Activated CD4-positive, alpha-beta memory T cell treated with anti-CD3 and anti-CD28 coated beads, Interleukin-2, amount 10 ng/mL, durations not matched to agents 7 days and 5 days (primary cell): ENCODE measurements at regions not wholly inside any gene's neighbourhood (a gene's known extent, or its start where the extent isn't known, plus 50 kb on each side); places are given as distances from the start of the nearest gene placed in this dataset.
"Not testable (repeated sequence)": the region's sequence is repeated elsewhere in the genome, so short reads cannot be mapped to it uniquely, and the experiment has no call there.

Experiments used
- CTCF ChIA-PET: fragments of 350-600 bp; sonication (Branson Sonifier 250); formaldehyde crosslinking; loops from one replicate; lab custom pipeline; 2021; ENCODE audit warnings: antibody characterized with exemption, inconsistent platforms; lab: Charles Lee
- POLR2A ChIA-PET: fragments of 350-600 bp; sonication (Branson Sonifier 250); formaldehyde crosslinking; loops from one replicate; lab custom pipeline; 2021; ENCODE audit warnings: antibody characterized with exemption; lab: Charles Lee
- DNase-seq: peaks from one replicate; pipeline ENCODE4 v3.0.0-alpha.2; 2020
- H3K27ac Mint-ChIP-seq: one replicate; pipeline ENCODE4 v1.8.0; 2021; ENCODE audit warnings: mild to moderate bottlenecking, mixed read lengths
- H3K27me3 Mint-ChIP-seq: one replicate; pipeline ENCODE4 v1.8.0; 2021; ENCODE audit warnings: mixed read lengths
- H3K36me3 Mint-ChIP-seq: one replicate; pipeline ENCODE4 v1.8.0; 2021; ENCODE audit warnings: low read depth, mixed read lengths
- H3K4me1 Mint-ChIP-seq: one replicate; pipeline ENCODE4 v1.8.0; 2021; ENCODE audit warnings: mixed read lengths
- H3K4me3 Mint-ChIP-seq: one replicate; pipeline ENCODE4 v1.8.0; 2021; ENCODE audit warnings: mild to moderate bottlenecking, mixed read lengths
- H3K9me3 Mint-ChIP-seq: one replicate; pipeline ENCODE4 v1.8.0; 2021; ENCODE audit warnings: mixed read lengths

DNA sequence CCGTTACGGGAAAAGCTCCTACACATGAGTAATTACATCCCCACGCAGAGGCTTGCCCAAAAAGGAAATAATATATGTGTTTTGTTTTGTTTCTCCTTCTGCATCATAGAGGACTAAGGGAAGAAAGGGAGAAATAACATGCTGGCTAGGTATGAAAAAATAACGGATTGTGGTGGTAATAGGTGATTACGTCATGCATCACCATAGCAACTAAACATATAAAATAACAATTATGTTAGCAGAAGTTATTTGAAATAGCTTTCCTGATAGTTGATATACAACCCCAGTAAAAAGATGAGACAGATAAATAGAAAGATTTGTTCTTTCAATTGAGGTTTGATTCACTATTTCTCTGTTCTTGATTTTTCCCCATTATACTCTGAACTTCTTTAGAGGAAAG lies 518.0 kb downstream of the ZNF516 start:
- Mint-ChIP-seq H3K9me3 (no peaks in the 10 kb centered on the region), H3K27me3 (no peaks in the 10 kb centered on the region), H3K4me1 (no peaks in the 10 kb centered on the region), H3K27ac (no peak overlapping the region), H3K4me3 (no peak overlapping the region), H3K36me3 (no peaks in the 10 kb centered on the region)
- POLR2A ChIA-PET, result no interaction called here
- no peak for DNase-seq
- CTCF ChIA-PET, result no interaction called here

DNA sequence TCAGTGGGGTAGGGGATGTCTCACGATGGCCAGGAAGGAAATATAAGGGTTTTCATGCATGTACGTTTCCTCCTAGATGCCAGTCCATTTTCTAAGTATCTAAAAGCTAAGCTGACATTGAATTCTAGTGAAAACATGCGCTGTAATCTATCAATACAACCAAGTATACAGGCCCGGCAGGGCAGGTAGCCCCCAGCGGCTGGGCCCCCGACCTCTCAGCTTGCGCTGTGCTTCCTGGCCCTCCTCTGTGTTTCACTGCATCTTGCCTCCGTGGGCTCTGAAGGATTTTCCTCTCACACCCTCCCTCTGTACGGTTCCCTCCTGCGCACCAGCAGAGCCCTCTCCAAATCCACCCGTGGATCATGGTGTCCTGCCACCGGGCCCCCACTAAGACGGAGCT lies 524.8 kb downstream of the ZNF516 start:
- Mint-ChIP-seq H3K9me3 (no peaks in the 10 kb centered on the region), H3K4me1 (no peaks in the 10 kb centered on the region), H3K27me3 (no peaks in the 10 kb centered on the region), H3K36me3 (no peaks in the 10 kb centered on the region), H3K4me3 (no peak overlapping the region), H3K27ac (no peak overlapping the region)
- CTCF ChIA-PET, result no interaction called here
- POLR2A ChIA-PET, result no interaction called here
- no peak for DNase-seq

DNA sequence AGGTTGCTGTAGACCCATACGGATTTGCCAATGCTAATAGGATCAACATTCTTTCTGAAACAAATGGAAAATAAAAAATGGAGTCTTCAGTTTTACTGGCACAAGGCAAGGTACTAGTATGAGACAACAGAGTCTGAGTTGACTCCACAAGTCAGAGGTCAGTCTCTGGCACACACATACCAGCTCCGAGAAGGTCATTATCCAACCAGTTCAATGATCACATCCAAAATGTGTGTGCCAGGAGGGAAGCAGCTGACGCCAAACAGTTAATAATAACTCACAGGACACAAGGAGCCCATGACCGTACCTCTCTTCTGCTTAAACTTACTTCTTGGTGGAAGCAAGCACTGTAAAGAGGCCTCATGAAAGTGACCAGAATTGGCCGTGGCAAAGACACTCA lies 528.6 kb downstream of the ZNF516 start:
- H3K4me1 Mint-ChIP-seq, result no peaks in the 10 kb centered on the region
- H3K27me3 Mint-ChIP-seq, result no peaks in the 10 kb centered on the region
- ChIA-PET CTCF (no interaction called here), POLR2A (no interaction called here)
- no peaks in the 10 kb centered on the region for H3K9me3 Mint-ChIP-seq
- no peaks in the 10 kb centered on the region for H3K36me3 Mint-ChIP-seq
- no peak overlapping the region for H3K27ac Mint-ChIP-seq
- DNase-seq, result no peak
- H3K4me3 Mint-ChIP-seq, result no peak overlapping the region

DNA sequence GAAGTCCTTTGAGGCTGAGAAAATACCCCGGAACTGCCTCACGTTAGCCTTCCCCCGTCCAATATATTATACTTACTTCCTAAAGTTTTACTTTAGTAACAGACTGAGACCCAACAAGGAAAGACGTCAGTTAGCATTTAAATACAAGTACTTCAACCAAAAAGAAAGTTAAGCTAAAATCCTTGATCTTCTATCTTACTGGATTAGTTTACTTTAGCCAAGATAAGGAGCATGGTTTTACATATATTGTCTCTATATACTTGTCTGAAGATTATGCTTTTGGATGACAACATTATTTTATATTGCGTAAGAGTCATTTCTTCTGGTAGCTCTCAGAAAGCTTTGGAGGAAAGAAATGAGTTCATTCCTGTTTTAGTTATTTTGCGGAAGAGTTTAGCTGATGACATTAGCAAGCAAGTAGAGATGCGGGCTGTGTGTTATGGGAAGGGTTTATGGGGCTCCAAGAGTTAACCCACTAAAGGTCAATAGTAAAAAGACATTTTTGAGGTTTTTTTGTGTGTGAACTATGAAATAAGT lies 532.9 kb downstream of the ZNF516 start:
- DNase-seq, result no peak
- Mint-ChIP-seq H3K4me1 (no peaks in the 10 kb centered on the region), H3K27me3 (no peaks in the 10 kb centered on the region), H3K9me3 (no peaks in the 10 kb centered on the region), H3K27ac (no peak overlapping the region), H3K36me3 (no peaks in the 10 kb centered on the region), H3K4me3 (no peak overlapping the region)
- CTCF ChIA-PET, result no interaction called here
- POLR2A ChIA-PET, result no interaction called here

DNA sequence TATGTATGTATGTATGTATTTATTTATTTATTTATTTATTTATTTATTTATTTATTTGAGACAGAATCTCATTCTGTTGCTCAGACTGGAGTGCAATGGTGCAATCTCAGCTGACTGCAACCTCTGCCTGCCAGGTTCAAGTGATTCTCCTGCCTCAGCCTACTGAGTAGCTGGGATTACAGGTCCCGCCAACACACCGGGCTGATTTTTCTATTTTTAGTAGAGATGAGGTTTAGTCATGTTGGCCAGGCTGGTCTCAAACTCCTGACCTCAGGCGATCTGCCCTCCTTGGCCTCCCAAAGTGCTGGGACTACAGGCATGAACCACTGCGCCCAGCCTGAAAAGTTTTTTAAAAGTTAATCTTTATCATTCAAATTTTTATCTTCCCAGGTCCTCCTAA lies 532.9 kb upstream of the SMIM21 start:
- H3K4me1 Mint-ChIP-seq, CTCF ChIA-PET, H3K27me3 Mint-ChIP-seq, H3K36me3 Mint-ChIP-seq, DNase-seq, H3K27ac Mint-ChIP-seq, H3K4me3 Mint-ChIP-seq, POLR2A ChIA-PET, H3K9me3 Mint-ChIP-seq: not testable (repeated sequence)

DNA sequence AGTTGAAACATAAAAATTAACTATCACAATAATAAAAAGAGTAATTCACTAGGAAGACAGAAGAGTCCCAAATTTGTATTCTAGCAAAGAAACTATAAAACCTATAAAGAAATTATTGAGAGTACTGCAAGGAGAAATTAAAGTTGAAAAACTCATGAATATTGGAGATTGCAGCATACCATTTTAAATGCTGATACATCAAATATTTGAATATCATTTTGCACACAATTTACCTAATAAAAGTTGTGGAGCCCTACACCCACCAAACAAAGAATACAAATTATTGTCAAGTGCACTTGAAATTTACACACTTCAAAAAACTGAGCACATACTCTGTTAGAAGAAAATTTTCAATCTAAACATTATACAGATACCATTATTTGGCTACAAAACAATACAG lies 531.6 kb upstream of the SMIM21 start:
- no peak overlapping the region for H3K27ac Mint-ChIP-seq
- H3K4me1 Mint-ChIP-seq, result no peaks in the 10 kb centered on the region
- ChIA-PET CTCF (no interaction called here), POLR2A (no interaction called here)
- H3K4me3 Mint-ChIP-seq, result no peak overlapping the region
- no peak for DNase-seq
- H3K9me3 Mint-ChIP-seq, result no peaks in the 10 kb centered on the region
- no peaks in the 10 kb centered on the region for H3K36me3 Mint-ChIP-seq
- H3K27me3 Mint-ChIP-seq, result no peaks in the 10 kb centered on the region

DNA sequence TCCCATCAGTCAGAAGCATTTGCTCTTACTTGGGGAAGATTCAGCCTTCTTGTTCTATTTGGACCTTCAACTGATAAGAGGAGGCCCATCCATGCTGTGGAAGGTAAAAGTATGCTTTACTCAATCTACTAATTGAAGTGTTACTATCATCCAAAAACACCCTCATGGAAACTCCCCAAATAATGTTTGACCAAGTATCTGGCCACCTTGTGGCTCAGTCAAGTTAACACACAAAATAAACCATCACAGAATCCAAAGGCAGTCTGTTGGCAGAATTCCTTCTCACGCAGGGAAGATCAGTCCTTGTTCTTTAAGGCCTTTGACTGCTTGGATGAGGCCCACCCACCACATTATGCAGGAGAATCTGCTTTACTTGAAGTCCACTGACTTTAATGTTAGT lies 531.2 kb upstream of the SMIM21 start:
- CTCF ChIA-PET, result no interaction called here
- no peak for DNase-seq
- Mint-ChIP-seq H3K4me3 (no peak overlapping the region), H3K9me3 (no peaks in the 10 kb centered on the region), H3K27ac (no peak overlapping the region), H3K4me1 (no peaks in the 10 kb centered on the region), H3K36me3 (no peaks in the 10 kb centered on the region), H3K27me3 (no peaks in the 10 kb centered on the region)
- POLR2A ChIA-PET, result no interaction called here

DNA sequence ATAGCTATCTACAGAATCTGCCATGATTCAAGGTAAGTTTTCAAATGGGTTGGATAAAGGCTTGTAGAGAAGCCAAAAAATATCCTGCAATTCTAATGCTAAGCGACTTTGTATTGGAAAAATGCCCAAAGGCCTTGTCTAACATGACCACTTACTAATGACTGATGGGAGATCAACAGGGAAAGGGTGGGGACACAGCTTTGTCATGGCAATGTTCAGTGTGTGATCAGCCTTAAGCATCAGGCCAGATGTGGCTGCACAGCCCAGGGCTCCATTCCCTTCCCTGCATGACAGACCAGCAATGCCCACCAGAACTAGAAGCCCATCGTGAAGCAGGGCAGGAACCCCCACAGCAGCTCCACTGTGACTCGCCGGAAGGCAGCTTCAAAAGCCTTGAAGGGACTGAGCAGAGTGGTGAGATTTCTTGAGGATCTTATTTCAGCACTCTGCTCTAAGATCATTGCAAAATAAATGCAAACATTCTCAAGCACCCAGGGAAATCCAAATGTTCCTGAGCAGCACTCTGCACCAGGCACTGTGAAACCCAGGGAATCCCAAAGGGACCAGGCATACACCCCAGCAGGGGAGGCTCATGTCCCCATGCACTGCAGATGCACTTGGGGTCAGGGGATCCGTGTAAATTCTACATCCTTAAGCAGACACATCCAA lies 517.9 kb upstream of the SMIM21 start:
- CTCF ChIA-PET, result no interaction called here
- H3K4me1 Mint-ChIP-seq, result no peaks in the 10 kb centered on the region
- no peak overlapping the region for H3K4me3 Mint-ChIP-seq
- H3K27ac Mint-ChIP-seq, result no peak overlapping the region
- POLR2A ChIA-PET, result no interaction called here
- H3K9me3 Mint-ChIP-seq, result peaks cover 4% of the 10 kb centered on the region
- H3K27me3 Mint-ChIP-seq, result no peaks in the 10 kb centered on the region
- no peaks in the 10 kb centered on the region for H3K36me3 Mint-ChIP-seq
- DNase-seq, result no peak

DNA sequence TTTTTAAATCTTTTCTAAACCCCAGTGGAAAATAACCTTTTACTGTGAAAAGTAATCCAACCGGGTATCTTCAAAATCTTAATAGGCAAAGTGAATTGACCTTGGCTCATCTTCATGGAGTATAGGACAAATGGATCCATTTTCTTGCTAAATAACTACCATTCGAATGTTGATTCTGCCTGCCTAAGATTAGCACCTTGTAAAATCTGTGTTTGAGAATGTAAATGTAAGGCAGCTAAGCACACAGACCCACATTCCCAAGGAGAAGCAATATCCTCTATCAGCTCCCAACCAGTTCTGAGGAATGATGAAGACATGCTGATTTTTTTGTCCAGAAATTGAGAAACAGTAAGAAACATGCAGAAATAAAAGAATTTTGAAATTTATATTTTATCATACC lies 509.8 kb upstream of the SMIM21 start:
- ChIA-PET CTCF (no interaction called here), POLR2A (no interaction called here)
- Mint-ChIP-seq H3K36me3 (no peaks in the 10 kb centered on the region), H3K27ac (no peak overlapping the region), H3K4me1 (no peaks in the 10 kb centered on the region), H3K4me3 (no peak overlapping the region), H3K9me3 (no peaks in the 10 kb centered on the region), H3K27me3 (no peaks in the 10 kb centered on the region)
- DNase-seq, result no peak

DNA sequence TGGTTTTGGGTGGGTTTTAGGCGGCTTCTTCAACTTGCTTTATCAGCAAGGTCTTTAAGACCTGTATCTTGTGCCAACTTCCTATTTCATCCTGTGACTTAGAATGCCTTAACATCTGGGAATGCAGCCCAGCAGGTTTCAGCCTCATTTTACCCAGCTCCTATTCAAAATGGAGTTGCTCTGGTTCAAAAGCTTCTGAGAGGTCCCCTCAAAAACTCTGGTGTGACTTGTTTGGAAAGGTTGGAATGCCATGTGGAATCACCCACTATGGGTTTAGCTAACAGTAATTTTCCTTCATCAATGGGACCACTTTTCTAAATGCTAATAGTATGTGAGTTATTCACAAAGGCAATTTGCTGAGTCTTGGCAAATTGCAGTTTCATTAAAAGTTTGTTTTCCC lies 509.4 kb upstream of the SMIM21 start:
- H3K27me3 Mint-ChIP-seq, result no peaks in the 10 kb centered on the region
- no peak overlapping the region for H3K4me3 Mint-ChIP-seq
- no peak overlapping the region for H3K27ac Mint-ChIP-seq
- no peak for DNase-seq
- H3K4me1 Mint-ChIP-seq, result no peaks in the 10 kb centered on the region
- no peaks in the 10 kb centered on the region for H3K36me3 Mint-ChIP-seq
- ChIA-PET POLR2A (no interaction called here), CTCF (no interaction called here)
- no peaks in the 10 kb centered on the region for H3K9me3 Mint-ChIP-seq

DNA sequence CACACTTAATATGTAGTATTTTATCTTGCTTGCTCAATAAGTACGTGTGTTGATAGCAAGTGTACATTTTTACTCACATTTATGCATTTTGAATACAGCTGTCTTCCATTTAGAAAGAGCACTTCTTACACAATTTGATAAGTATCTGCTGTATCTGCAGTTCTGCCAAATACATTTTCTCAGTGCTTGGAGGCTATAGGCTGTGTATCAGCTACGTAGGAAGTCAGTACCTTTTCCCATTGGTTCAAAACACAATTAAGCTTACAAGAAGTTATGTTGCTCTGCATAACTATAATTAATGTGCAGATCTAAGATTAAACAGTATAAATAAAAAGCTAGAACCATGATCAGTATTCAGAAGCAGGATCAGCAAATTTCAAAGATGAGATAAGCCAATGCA lies 503.6 kb upstream of the SMIM21 start:
- H3K9me3 Mint-ChIP-seq, result no peaks in the 10 kb centered on the region
- H3K4me3 Mint-ChIP-seq, result no peak overlapping the region

DNA sequence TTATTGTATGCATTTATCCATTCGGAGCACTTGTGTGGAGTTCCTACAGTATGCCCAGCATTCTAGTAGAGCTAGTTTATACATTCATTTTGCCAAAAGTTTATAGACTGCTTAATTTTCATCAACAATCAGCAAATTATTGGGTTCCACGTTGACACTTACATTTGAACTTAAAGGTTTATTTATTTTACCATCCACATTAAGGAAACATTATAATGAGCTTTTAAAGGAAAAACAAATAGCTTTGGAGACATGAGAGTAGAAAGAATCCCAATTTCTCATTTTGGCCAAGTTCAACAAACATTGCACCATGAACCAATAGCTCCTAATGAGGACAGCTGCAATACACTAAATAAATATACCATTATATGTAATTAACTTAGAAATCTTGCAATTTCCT lies 501.2 kb upstream of the SMIM21 start:
- no peak overlapping the region for H3K4me3 Mint-ChIP-seq
- no peak overlapping the region for H3K27ac Mint-ChIP-seq
- H3K4me1 Mint-ChIP-seq, result no peaks in the 10 kb centered on the region
- H3K36me3 Mint-ChIP-seq, result no peaks in the 10 kb centered on the region
- CTCF ChIA-PET, result no interaction called here
- POLR2A ChIA-PET, result no interaction called here
- no peak for DNase-seq
- no peaks in the 10 kb centered on the region for H3K9me3 Mint-ChIP-seq
- H3K27me3 Mint-ChIP-seq, result no peaks in the 10 kb centered on the region

More for the DNA sequence above, 503.6 kb upstream of the SMIM21 start:
- H3K27me3 Mint-ChIP-seq, result no peaks in the 10 kb centered on the region
- no peaks in the 10 kb centered on the region for H3K36me3 Mint-ChIP-seq
- H3K27ac Mint-ChIP-seq, result no peak overlapping the region
- DNase-seq, result no peak
- H3K4me1 Mint-ChIP-seq, result no peaks in the 10 kb centered on the region
- CTCF ChIA-PET, result no interaction called here
- POLR2A ChIA-PET, result no interaction called here

DNA sequence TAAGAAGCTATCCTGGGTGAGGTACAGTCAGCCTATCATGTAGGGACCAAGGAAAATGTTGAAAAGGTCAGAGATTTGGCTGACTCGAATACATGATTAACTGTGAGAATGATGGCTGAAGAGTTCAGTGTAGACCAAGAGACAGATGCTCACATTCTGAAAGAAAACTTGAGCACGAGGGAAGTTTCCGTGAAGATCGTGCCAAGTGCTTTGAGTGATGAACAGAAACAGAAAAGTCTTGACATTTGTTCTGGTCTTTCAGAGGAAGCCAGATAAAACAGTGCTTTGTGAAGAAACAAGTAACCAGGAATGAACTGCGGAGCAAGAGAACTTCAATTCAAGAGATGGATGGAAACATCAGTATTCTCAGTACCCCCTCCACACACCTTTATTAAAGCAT lies 500.3 kb upstream of the SMIM21 start:
- H3K9me3 Mint-ChIP-seq, result no peaks in the 10 kb centered on the region
- CTCF ChIA-PET, result no interaction called here
- no peak overlapping the region for H3K27ac Mint-ChIP-seq
- no peak for DNase-seq
- H3K36me3 Mint-ChIP-seq, result no peaks in the 10 kb centered on the region
- no peaks in the 10 kb centered on the region for H3K27me3 Mint-ChIP-seq
- no peak overlapping the region for H3K4me3 Mint-ChIP-seq
- POLR2A ChIA-PET, result no interaction called here
- H3K4me1 Mint-ChIP-seq, result no peaks in the 10 kb centered on the region

DNA sequence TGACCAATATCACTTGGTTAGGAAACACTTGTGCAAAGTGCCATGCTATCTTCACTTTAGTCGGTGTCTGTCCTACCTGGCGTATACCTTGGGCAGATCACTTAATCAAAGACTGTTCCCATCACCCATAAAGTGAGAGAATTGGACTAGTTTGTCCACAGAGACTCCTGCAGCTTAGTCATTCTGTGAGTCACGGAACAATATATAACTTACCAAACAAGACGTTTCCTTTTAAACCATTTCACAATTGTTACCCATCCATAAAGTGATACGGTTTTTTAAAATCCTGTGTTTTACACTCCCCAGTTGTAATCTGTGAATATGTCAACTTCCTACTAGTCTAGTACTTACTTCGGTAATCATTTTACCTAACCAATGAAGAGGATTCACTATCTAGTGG lies 499.3 kb upstream of the SMIM21 start:
- no peaks in the 10 kb centered on the region for H3K9me3 Mint-ChIP-seq

More for the DNA sequence above, 499.3 kb upstream of the SMIM21 start:
- Mint-ChIP-seq H3K4me1 (no peaks in the 10 kb centered on the region), H3K27ac (no peak overlapping the region), H3K4me3 (no peak overlapping the region), H3K36me3 (no peaks in the 10 kb centered on the region), H3K27me3 (no peaks in the 10 kb centered on the region)
- CTCF ChIA-PET, result no interaction called here
- POLR2A ChIA-PET, result no interaction called here
- no peak for DNase-seq
